Activated CD4-positive, alpha-beta T cell treated with anti-CD3 and anti-CD28 coated beads, Interleukin-2, amount 10 ng/mL, durations not matched to agents 24 days and 14 days (primary cell): ENCODE measurements at regions not wholly inside any gene's neighbourhood (a gene's known extent, or its start where the extent isn't known, plus 50 kb on each side); places are given as distances from the start of the nearest gene placed in this dataset.
A peak's percentile ranks its signal among the peaks of the same experiment; 100 is the strongest.

Experiments
- DNase-seq: peaks from one replicate; pipeline ENCODE4 v3.0.0; 2022
- H3K27ac Mint-ChIP-seq: one replicate; pipeline ENCODE4 v1.8.0; 2022; ENCODE audit warnings: mild to moderate bottlenecking, mixed read lengths
- H3K27me3 Mint-ChIP-seq: one replicate; pipeline ENCODE4 v1.8.0; 2022; ENCODE audit warnings: mixed read lengths
- H3K36me3 Mint-ChIP-seq: one replicate; pipeline ENCODE4 v1.8.0; 2022; ENCODE audit warnings: low read depth, mild to moderate bottlenecking, mixed read lengths
- H3K4me1 Mint-ChIP-seq: one replicate; pipeline ENCODE4 v1.8.0; 2021; ENCODE audit warnings: mixed read lengths
- H3K4me3 Mint-ChIP-seq: one replicate; pipeline ENCODE4 v1.8.0; 2022; ENCODE audit warnings: mild to moderate bottlenecking, moderate library complexity, mixed read lengths
- H3K9me3 Mint-ChIP-seq: one replicate; pipeline ENCODE4 v1.8.0; 2021; ENCODE audit warnings: mixed read lengths
- intact Hi-C: fragments of 100-400 bp; cut with micrococcal nuclease; formaldehyde crosslinking; loops from one replicate; pipeline ENCODE4 v1.15.1; 2023

GRCh38 chr5:61251874-61252642 lies 80.0 kb upstream of the ZSWIM6 start:
- no peaks in the 10 kb centered on the region for H3K36me3 Mint-ChIP-seq
- no peaks in the 10 kb centered on the region for H3K4me1 Mint-ChIP-seq
- H3K27me3 Mint-ChIP-seq = peaks cover 18% of the 10 kb centered on the region
- no peak overlapping the region for H3K27ac Mint-ChIP-seq
- DNase-seq = no peak
- H3K4me3 Mint-ChIP-seq = no peak overlapping the region
- intact Hi-C loops = no loop called here
- H3K9me3 Mint-ChIP-seq = peaks cover 9% of the 10 kb centered on the region

GRCh38 chr5:61252643-61252925 lies 79.5 kb upstream of the ZSWIM6 start:
- Mint-ChIP-seq H3K27ac (no peak overlapping the region), H3K4me3 (no peak overlapping the region), H3K27me3 (peaks cover 18% of the 10 kb centered on the region), H3K36me3 (no peaks in the 10 kb centered on the region), H3K4me1 (no peaks in the 10 kb centered on the region), H3K9me3 (peaks cover 9% of the 10 kb centered on the region)
- no peak for DNase-seq
- intact Hi-C loops = no loop called here

GRCh38 chr5:61253547-61253946 lies 78.5 kb upstream of the ZSWIM6 start:
- intact Hi-C loops = no loop called here
- Mint-ChIP-seq H3K9me3 (peaks cover 9% of the 10 kb centered on the region), H3K27me3 (peaks cover 18% of the 10 kb centered on the region), H3K36me3 (no peaks in the 10 kb centered on the region), H3K4me1 (no peaks in the 10 kb centered on the region), H3K4me3 (no peak overlapping the region), H3K27ac (no peak overlapping the region)
- DNase-seq = no peak

GRCh38 chr5:61254969-61255555 lies 77.0 kb upstream of the ZSWIM6 start:
- DNase-seq = no peak
- intact Hi-C loops = no loop called here
- no peaks in the 10 kb centered on the region for H3K9me3 Mint-ChIP-seq
- H3K27ac Mint-ChIP-seq = no peak overlapping the region
- H3K36me3 Mint-ChIP-seq = no peaks in the 10 kb centered on the region
- H3K4me1 Mint-ChIP-seq = no peaks in the 10 kb centered on the region
- peaks cover 20% of the 10 kb centered on the region for H3K27me3 Mint-ChIP-seq
- H3K4me3 Mint-ChIP-seq = no peak overlapping the region

GRCh38 chr5:61256474-61256873 lies 75.6 kb upstream of the ZSWIM6 start:
- H3K27ac Mint-ChIP-seq = no peak overlapping the region
- intact Hi-C loops = no loop called here
- H3K9me3 Mint-ChIP-seq = no peaks in the 10 kb centered on the region
- no peak overlapping the region for H3K4me3 Mint-ChIP-seq
- no peaks in the 10 kb centered on the region for H3K4me1 Mint-ChIP-seq
- DNase-seq = no peak
- H3K36me3 Mint-ChIP-seq = no peaks in the 10 kb centered on the region
- peaks cover 18% of the 10 kb centered on the region for H3K27me3 Mint-ChIP-seq

GRCh38 chr5:61257421-61257820 lies 74.6 kb upstream of the ZSWIM6 start:
- intact Hi-C loops = no loop called here
- H3K4me3 Mint-ChIP-seq = no peak overlapping the region
- H3K9me3 Mint-ChIP-seq = no peaks in the 10 kb centered on the region
- H3K27me3 Mint-ChIP-seq = peaks cover 18% of the 10 kb centered on the region
- DNase-seq = no peak
- no peaks in the 10 kb centered on the region for H3K36me3 Mint-ChIP-seq
- H3K4me1 Mint-ChIP-seq = no peaks in the 10 kb centered on the region
- no peak overlapping the region for H3K27ac Mint-ChIP-seq

- H3K4me1 Mint-ChIP-seq = peaks cover 5% of the 10 kb centered on the region
- intact Hi-C loops = no loop called here
- H3K36me3 Mint-ChIP-seq = no peaks in the 10 kb centered on the region
- no peak overlapping the region for H3K27ac Mint-ChIP-seq
- H3K27me3 Mint-ChIP-seq = peaks cover 13% of the 10 kb centered on the region
- H3K9me3 Mint-ChIP-seq = no peaks in the 10 kb centered on the region
- no peak for DNase-seq
- H3K4me3 Mint-ChIP-seq = no peak overlapping the region
Observed at GRCh38 chr5:61261136-61261535, 70.9 kb upstream of the ZSWIM6 start.

- Mint-ChIP-seq H3K36me3 (no peaks in the 10 kb centered on the region), H3K4me1 (peaks cover 5% of the 10 kb centered on the region), H3K27ac (no peak overlapping the region), H3K27me3 (peaks cover 8% of the 10 kb centered on the region), H3K9me3 (no peaks in the 10 kb centered on the region), H3K4me3 (no peak overlapping the region)
- intact Hi-C loops = no loop called here
- no peak for DNase-seq
Observed at GRCh38 chr5:61262080-61262479, 70.0 kb upstream of the ZSWIM6 start.

- intact Hi-C loops = no loop called here
- Mint-ChIP-seq H3K9me3 (no peaks in the 10 kb centered on the region), H3K27ac (no peak overlapping the region), H3K27me3 (peaks cover 11% of the 10 kb centered on the region), H3K4me1 (peaks cover 5% of the 10 kb centered on the region), H3K36me3 (no peaks in the 10 kb centered on the region), H3K4me3 (no peak overlapping the region)
- DNase-seq = no peak
Observed at GRCh38 chr5:61263072-61263471, 69.0 kb upstream of the ZSWIM6 start.

GRCh38 chr5:61263561-61264272 lies 68.3 kb upstream of the ZSWIM6 start:
- Mint-ChIP-seq H3K36me3 (no peaks in the 10 kb centered on the region), H3K4me3 (no peak overlapping the region), H3K27me3 (peaks cover 12% of the 10 kb centered on the region), H3K4me1 (peaks cover 5% of the 10 kb centered on the region), H3K27ac (no peak overlapping the region), H3K9me3 (no peaks in the 10 kb centered on the region)
- no peak for DNase-seq
- intact Hi-C loops = no loop called here

GRCh38 chr5:61264273-61264661 lies 67.8 kb upstream of the ZSWIM6 start:
- peaks cover 12% of the 10 kb centered on the region for H3K27me3 Mint-ChIP-seq
- H3K36me3 Mint-ChIP-seq = no peaks in the 10 kb centered on the region
- no peak overlapping the region for H3K4me3 Mint-ChIP-seq
- peaks cover 8% of the 10 kb centered on the region for H3K4me1 Mint-ChIP-seq
- DNase-seq = no peak
- intact Hi-C loops = no loop called here
- no peak overlapping the region for H3K27ac Mint-ChIP-seq
- no peaks in the 10 kb centered on the region for H3K9me3 Mint-ChIP-seq

GRCh38 chr5:61267116-61267515 lies 64.9 kb upstream of the ZSWIM6 start:
- Mint-ChIP-seq H3K36me3 (no peaks in the 10 kb centered on the region), H3K4me1 (peaks cover 9% of the 10 kb centered on the region), H3K9me3 (no peaks in the 10 kb centered on the region), H3K27me3 (peaks cover 10% of the 10 kb centered on the region), H3K4me3 (no peak overlapping the region), H3K27ac (no peak overlapping the region)
- no peak for DNase-seq
- intact Hi-C loops = no loop called here

GRCh38 chr5:61268871-61269270 lies 63.2 kb upstream of the ZSWIM6 start:
- H3K9me3 Mint-ChIP-seq = no peaks in the 10 kb centered on the region
- no peak overlapping the region for H3K27ac Mint-ChIP-seq
- H3K36me3 Mint-ChIP-seq = no peaks in the 10 kb centered on the region
- H3K4me1 Mint-ChIP-seq = peaks cover 7% of the 10 kb centered on the region
- DNase-seq = no peak
- H3K27me3 Mint-ChIP-seq = peaks cover 10% of the 10 kb centered on the region
- intact Hi-C loops = no loop called here
- peak overlapping the region; percentile 44 for H3K4me3 Mint-ChIP-seq

- H3K27ac Mint-ChIP-seq = no peak overlapping the region
- no peak overlapping the region for H3K4me3 Mint-ChIP-seq
- intact Hi-C loops = loop anchor here (10.0 kb wide), 1 partner anchor 134 kb away; no protein-coding TSS in a partner anchor
- H3K9me3 Mint-ChIP-seq = no peaks in the 10 kb centered on the region
- H3K36me3 Mint-ChIP-seq = no peaks in the 10 kb centered on the region
- H3K4me1 Mint-ChIP-seq = peaks cover 9% of the 10 kb centered on the region
- H3K27me3 Mint-ChIP-seq = peaks cover 9% of the 10 kb centered on the region
- no peak for DNase-seq
Observed at GRCh38 chr5:61270510-61271165, 61.4 kb upstream of the ZSWIM6 start.
